ENCODE measurements at regions not wholly inside any gene's neighbourhood (a gene's known extent, or its start where the extent isn't known, plus 50 kb on each side); places are given as distances from the start of the nearest gene placed in this dataset.
A peak's percentile ranks its signal among the peaks of the same experiment; 100 is the strongest.

DNA sequence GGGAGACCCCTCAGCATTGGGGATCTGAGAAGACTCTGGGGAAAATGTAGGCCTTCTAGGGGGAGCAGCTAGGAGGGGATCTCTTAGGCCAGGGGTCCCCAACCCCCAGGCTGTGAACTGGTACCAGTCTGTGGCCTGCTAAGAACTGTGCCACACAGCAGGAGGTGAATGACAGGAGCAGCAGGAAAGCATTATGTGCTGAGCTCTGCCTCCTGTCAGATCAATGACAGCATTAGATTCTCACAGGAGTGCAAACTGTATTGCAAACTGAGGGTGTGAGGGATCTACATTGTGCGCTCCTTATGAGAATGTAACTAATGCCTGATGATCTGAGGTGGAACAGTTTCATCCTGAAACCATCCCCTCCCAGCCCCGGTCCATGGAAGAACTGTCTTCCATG is 127.3 kb downstream of the SCG2 start:
- TF ChIP-seq, protein P1, sequence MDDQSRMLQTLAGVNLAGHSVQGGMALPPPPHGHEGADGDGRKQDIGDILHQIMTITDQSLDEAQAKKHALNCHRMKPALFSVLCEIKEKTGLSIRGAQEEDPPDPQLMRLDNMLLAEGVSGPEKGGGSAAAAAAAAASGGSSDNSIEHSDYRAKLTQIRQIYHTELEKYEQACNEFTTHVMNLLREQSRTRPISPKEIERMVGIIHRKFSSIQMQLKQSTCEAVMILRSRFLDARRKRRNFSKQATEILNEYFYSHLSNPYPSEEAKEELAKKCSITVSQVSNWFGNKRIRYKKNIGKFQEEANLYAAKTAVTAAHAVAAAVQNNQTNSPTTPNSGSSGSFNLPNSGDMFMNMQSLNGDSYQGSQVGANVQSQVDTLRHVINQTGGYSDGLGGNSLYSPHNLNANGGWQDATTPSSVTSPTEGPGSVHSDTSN (IDR thresholded peaks at IDR 0.05): no peak
- TF ChIP-seq TCF12 (IDR thresholded peaks at IDR 0.05) (0 out of 2 replicates have a peak, but pooled peaks have one; percentile 8), MEF2A (IDR thresholded peaks at IDR 0.05; ENCODE audit: borderline replicate concordance, low read depth) (no peak)
- TF ChIP-seq, protein P2, sequence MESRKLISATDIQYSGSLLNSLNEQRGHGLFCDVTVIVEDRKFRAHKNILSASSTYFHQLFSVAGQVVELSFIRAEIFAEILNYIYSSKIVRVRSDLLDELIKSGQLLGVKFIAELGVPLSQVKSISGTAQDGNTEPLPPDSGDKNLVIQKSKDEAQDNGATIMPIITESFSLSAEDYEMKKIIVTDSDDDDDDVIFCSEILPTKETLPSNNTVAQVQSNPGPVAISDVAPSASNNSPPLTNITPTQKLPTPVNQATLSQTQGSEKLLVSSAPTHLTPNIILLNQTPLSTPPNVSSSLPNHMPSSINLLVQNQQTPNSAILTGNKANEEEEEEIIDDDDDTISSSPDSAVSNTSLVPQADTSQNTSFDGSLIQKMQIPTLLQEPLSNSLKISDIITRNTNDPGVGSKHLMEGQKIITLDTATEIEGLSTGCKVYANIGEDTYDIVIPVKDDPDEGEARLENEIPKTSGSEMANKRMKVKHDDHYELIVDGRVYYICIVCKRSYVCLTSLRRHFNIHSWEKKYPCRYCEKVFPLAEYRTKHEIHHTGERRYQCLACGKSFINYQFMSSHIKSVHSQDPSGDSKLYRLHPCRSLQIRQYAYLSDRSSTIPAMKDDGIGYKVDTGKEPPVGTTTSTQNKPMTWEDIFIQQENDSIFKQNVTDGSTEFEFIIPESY (IDR thresholded peaks at IDR 0.05; ENCODE audit: borderline replicate concordance, low read depth): no peak
- TF ChIP-seq, protein P3, sequence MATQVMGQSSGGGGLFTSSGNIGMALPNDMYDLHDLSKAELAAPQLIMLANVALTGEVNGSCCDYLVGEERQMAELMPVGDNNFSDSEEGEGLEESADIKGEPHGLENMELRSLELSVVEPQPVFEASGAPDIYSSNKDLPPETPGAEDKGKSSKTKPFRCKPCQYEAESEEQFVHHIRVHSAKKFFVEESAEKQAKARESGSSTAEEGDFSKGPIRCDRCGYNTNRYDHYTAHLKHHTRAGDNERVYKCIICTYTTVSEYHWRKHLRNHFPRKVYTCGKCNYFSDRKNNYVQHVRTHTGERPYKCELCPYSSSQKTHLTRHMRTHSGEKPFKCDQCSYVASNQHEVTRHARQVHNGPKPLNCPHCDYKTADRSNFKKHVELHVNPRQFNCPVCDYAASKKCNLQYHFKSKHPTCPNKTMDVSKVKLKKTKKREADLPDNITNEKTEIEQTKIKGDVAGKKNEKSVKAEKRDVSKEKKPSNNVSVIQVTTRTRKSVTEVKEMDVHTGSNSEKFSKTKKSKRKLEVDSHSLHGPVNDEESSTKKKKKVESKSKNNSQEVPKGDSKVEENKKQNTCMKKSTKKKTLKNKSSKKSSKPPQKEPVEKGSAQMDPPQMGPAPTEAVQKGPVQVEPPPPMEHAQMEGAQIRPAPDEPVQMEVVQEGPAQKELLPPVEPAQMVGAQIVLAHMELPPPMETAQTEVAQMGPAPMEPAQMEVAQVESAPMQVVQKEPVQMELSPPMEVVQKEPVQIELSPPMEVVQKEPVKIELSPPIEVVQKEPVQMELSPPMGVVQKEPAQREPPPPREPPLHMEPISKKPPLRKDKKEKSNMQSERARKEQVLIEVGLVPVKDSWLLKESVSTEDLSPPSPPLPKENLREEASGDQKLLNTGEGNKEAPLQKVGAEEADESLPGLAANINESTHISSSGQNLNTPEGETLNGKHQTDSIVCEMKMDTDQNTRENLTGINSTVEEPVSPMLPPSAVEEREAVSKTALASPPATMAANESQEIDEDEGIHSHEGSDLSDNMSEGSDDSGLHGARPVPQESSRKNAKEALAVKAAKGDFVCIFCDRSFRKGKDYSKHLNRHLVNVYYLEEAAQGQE (IDR thresholded peaks at IDR 0.05; ENCODE audit: low read depth, low read length): no peak

All from SK-N-SH (cell line).